Hypothalamus (tissue), 51 donors: ENCODE measurements at regions not wholly inside any gene's neighbourhood (a gene's known extent, or its start where the extent isn't known, plus 50 kb on each side); places are given as distances from the start of the nearest gene placed in this dataset.

Experiments used
- DNase-seq, 51 donors: peaks; one replicate each; lab custom pipeline; 2025; lab: John Stamatoyannopoulos, UW

- DNase-seq: no peak
Observed at GRCh38 chr2:226655871-226656270, 143.7 kb downstream of the IRS1 start.

- no peak for DNase-seq
Observed at GRCh38 chr2:226652983-226653765, 146.4 kb downstream of the IRS1 start.

GRCh38 chr2:226652369-226652768, 147.3 kb downstream of the IRS1 start:
- DNase-seq: no peak

GRCh38 chr2:226649871-226650660, 149.6 kb downstream of the IRS1 start:
- peak in 30 of 51 donors; percentile 2 to 73 (median 23) for DNase-seq

- no peak for DNase-seq
Observed at GRCh38 chr2:226649201-226649600, 150.4 kb downstream of the IRS1 start.

- DNase-seq: no peak
Observed at GRCh38 chr2:226647621-226648518, 151.8 kb downstream of the IRS1 start.

GRCh38 chr2:226644399-226644865, 155.2 kb downstream of the IRS1 start:
- no peak for DNase-seq

GRCh38 chr2:226643946-226644282, 155.7 kb downstream of the IRS1 start:
- no peak for DNase-seq

GRCh38 chr2:226643030-226643945, 156.3 kb downstream of the IRS1 start:
- no peak for DNase-seq

- DNase-seq: no peak
Observed at GRCh38 chr2:226641008-226641407, 158.6 kb downstream of the IRS1 start.

GRCh38 chr2:226640501-226640900, 159.1 kb downstream of the IRS1 start:
- DNase-seq: no peak

GRCh38 chr2:226639550-226639949, 160.1 kb downstream of the IRS1 start:
- DNase-seq: no peak

- DNase-seq: no peak
Observed at GRCh38 chr2:226638576-226638975, 161.0 kb downstream of the IRS1 start.

- DNase-seq: no peak
Observed at GRCh38 chr2:226637383-226637782, 162.2 kb downstream of the IRS1 start.

GRCh38 chr2:226636586-226636985, 163.0 kb downstream of the IRS1 start:
- no peak for DNase-seq

- DNase-seq: no peak
Observed at GRCh38 chr2:226634943-226635604, 164.5 kb downstream of the IRS1 start.

- no peak for DNase-seq
Observed at GRCh38 chr2:226631671-226632070, 167.9 kb downstream of the IRS1 start.

- no peak for DNase-seq
Observed at GRCh38 chr2:226631187-226631586, 168.4 kb downstream of the IRS1 start.

GRCh38 chr2:226625946-226626345, 173.7 kb downstream of the IRS1 start:
- DNase-seq: no peak
